Muscle layer of duodenum (tissue), 2 donors: ENCODE measurements at regions not wholly inside any gene's neighbourhood (a gene's known extent, or its start where the extent isn't known, plus 50 kb on each side); places are given as distances from the start of the nearest gene placed in this dataset.

Experiments used
- H3K27ac ChIP-seq: one replicate; pipeline ENCODE4 v1.7.0; 2013; ENCODE audit warnings: mild to moderate bottlenecking, low read length
- H3K27me3 ChIP-seq: one replicate; pipeline ENCODE4 v1.7.0; 2013; ENCODE audit warnings: low read depth, mild to moderate bottlenecking, control low read depth, low read length
- H3K36me3 ChIP-seq, 2 donors: one replicate each; pipeline ENCODE4 v1.7.0; 2013; ENCODE audit warnings: low read length in 2 of 2, control low read depth in 1 of 2, mild to moderate bottlenecking in 1 of 2; ENCODE audit not compliant: insufficient read depth in 2 of 2, control insufficient read depth in 1 of 2
- H3K4me1 ChIP-seq, 2 donors: one replicate each; pipeline ENCODE4 v1.7.0; 2013; ENCODE audit warnings: low read length in 2 of 2, mild to moderate bottlenecking in 2 of 2, control low read depth in 1 of 2, moderate library complexity in 1 of 2; ENCODE audit not compliant: insufficient read depth in 2 of 2, control insufficient read depth in 1 of 2
- H3K4me3 ChIP-seq, 2 donors: one replicate each; pipeline ENCODE4 v1.7.0; 2013; ENCODE audit warnings: low read length in 2 of 2, low read depth in 1 of 2, mild to moderate bottlenecking in 1 of 2
- H3K9me3 ChIP-seq, 2 donors: one replicate each; pipeline ENCODE4 v1.7.0; 2013; ENCODE audit warnings: low read length in 2 of 2, control low read depth in 1 of 2, mild to moderate bottlenecking in 1 of 2; ENCODE audit not compliant: control insufficient read depth in 1 of 2
- donor health status: healthy.

DNA sequence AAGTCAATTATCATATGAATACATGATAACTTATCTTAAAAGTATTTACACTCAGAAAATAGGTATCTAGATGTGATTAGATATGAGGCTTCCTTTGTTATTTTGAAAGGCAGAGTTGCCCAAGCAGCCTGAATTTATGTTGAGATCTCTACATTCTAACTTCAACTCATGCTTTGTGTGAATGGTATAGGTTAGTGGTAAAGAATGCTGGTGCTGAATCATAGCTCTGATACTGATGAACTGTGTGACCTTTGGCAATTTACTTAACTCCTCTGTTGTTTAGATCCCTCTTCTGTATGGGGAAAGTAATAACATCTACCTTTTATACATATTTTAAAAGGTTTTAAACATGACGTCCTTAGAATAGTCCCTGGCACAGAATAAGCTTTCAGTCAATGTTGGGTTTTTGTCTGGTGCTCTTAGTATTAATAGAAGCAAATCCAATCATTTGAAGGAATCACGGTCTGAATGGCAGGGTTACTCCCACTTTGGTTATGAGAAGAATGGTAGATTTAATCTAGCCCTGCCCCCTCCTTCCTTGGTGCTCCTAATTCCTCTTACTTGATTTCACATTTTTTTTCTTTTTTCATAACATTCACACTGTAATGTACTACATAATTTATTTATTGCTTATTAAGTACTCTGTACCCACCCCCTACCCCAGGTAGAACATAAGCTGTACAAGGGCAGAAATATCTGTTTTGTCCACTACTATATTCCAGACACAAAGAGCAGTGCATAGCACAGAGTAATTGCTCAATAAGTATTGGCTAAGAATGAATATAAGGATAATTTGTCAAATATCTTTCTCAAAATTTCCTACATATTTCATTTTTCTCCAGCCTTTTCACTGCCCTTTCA, 203.3 kb upstream of the KRR1 start:
- no peaks in the 10 kb centered on the region for H3K36me3 ChIP-seq
- H3K4me1 ChIP-seq, result peaks cover 0 to 8% of the 10 kb centered on the region in 2 donors
- H3K4me3 ChIP-seq, result no peak overlapping the region
- no peak overlapping the region for H3K27ac ChIP-seq
- H3K27me3 ChIP-seq, result no peaks in the 10 kb centered on the region
- no peaks in the 10 kb centered on the region for H3K9me3 ChIP-seq

GRCh38 chr12:75713434-75713833, 202.0 kb upstream of the KRR1 start:
- Histone ChIP-seq H3K4me3 (no peak overlapping the region), H3K36me3 (no peaks in the 10 kb centered on the region), H3K9me3 (no peaks in the 10 kb centered on the region), H3K27me3 (no peaks in the 10 kb centered on the region), H3K27ac (no peak overlapping the region), H3K4me1 (peaks cover 0 to 8% of the 10 kb centered on the region in 2 donors)

- H3K9me3 ChIP-seq, result no peaks in the 10 kb centered on the region
Measured at GRCh38 chr12:75712223-75712622, 200.8 kb upstream of the KRR1 start.

GRCh38 chr12:75711271-75711670, 199.9 kb upstream of the KRR1 start:
- no peak overlapping the region for H3K4me3 ChIP-seq
- H3K36me3 ChIP-seq, result no peaks in the 10 kb centered on the region
- H3K4me1 ChIP-seq, result peaks cover 0 to 16% of the 10 kb centered on the region in 2 donors
- no peaks in the 10 kb centered on the region for H3K27me3 ChIP-seq
- H3K27ac ChIP-seq, result no peak overlapping the region
- H3K9me3 ChIP-seq, result no peaks in the 10 kb centered on the region

More at GRCh38 chr12:75712223-75712622, 200.8 kb upstream of the KRR1 start:
- no peak overlapping the region for H3K4me3 ChIP-seq
- H3K4me1 ChIP-seq, result peaks cover 0 to 8% of the 10 kb centered on the region in 2 donors
- no peaks in the 10 kb centered on the region for H3K27me3 ChIP-seq
- H3K36me3 ChIP-seq, result no peaks in the 10 kb centered on the region
- no peak overlapping the region for H3K27ac ChIP-seq

DNA sequence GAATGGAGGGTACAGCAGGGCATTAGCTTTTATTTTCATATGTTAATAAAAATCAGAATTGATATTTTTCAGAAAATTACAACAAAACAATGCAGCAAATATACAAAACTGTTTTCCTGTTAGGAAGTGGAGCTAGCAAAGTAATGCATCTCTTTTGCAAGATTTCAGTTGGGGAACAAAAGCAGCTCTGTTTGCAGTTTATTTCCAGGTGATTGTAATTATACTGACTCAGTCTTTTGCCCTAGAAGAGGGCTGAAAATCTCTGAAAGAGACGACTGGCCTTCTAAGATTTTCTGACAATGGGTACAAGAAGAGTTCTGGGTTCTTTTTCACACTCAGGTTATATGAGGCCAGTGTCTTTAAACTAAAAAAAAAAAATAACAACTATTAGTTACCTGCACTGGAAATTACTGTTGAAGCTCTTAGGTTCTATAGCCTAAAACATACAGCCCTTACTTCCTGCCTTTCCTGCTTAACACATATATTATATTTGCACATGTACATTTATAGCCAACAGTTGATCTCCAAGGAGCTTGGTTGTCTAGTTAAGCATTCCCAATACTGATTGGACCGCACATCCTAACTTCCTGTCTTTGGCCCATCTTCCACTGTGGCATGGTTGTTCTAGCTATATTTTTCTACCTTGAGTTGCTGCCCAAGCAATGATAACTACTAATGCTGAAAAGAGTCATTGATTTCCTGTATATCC, 199.1 kb upstream of the KRR1 start:
- Histone ChIP-seq H3K4me1 (peaks cover 0 to 17% of the 10 kb centered on the region in 2 donors), H3K27ac (no peak overlapping the region)

GRCh38 chr12:75709503-75709902, 198.1 kb upstream of the KRR1 start:
- Histone ChIP-seq H3K4me1 (peaks cover 0 to 22% of the 10 kb centered on the region in 2 donors), H3K27ac (no peak overlapping the region), H3K4me3 (no peak overlapping the region), H3K27me3 (no peaks in the 10 kb centered on the region), H3K36me3 (no peaks in the 10 kb centered on the region), H3K9me3 (no peaks in the 10 kb centered on the region)

More for the DNA sequence above, 199.1 kb upstream of the KRR1 start:
- H3K4me3 ChIP-seq, result no peak overlapping the region
- no peaks in the 10 kb centered on the region for H3K27me3 ChIP-seq
- no peaks in the 10 kb centered on the region for H3K36me3 ChIP-seq
- no peaks in the 10 kb centered on the region for H3K9me3 ChIP-seq

DNA sequence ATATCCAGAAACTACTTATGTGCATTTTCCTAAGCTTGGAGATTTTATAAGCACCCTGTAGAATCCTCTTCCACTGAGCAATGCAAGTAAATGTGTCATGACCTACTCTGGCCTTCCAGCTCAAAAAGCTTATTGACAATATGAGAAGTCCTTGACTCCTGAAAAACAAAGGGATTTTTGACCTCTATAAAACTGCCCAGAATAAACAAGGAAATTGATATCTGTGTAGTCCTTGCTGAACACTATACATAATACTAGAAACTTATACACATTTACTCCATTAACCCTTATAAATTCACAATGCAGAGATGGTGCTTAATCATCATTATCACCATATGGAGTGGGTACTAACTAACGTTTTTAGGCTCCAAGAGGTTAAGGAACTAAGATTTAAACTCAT, 197.4 kb upstream of the KRR1 start:
- Histone ChIP-seq H3K27ac (no peak overlapping the region), H3K9me3 (no peaks in the 10 kb centered on the region), H3K36me3 (no peaks in the 10 kb centered on the region)

GRCh38 chr12:75707983-75708382, 196.6 kb upstream of the KRR1 start:
- H3K36me3 ChIP-seq, result no peaks in the 10 kb centered on the region
- H3K27me3 ChIP-seq, result no peaks in the 10 kb centered on the region
- no peaks in the 10 kb centered on the region for H3K9me3 ChIP-seq
- H3K4me1 ChIP-seq, result peaks cover 0 to 22% of the 10 kb centered on the region in 2 donors
- H3K27ac ChIP-seq, result no peak overlapping the region
- no peak overlapping the region for H3K4me3 ChIP-seq

More for the DNA sequence above, 197.4 kb upstream of the KRR1 start:
- Histone ChIP-seq H3K27me3 (no peaks in the 10 kb centered on the region), H3K4me1 (peaks cover 0 to 22% of the 10 kb centered on the region in 2 donors), H3K4me3 (no peak overlapping the region)

DNA sequence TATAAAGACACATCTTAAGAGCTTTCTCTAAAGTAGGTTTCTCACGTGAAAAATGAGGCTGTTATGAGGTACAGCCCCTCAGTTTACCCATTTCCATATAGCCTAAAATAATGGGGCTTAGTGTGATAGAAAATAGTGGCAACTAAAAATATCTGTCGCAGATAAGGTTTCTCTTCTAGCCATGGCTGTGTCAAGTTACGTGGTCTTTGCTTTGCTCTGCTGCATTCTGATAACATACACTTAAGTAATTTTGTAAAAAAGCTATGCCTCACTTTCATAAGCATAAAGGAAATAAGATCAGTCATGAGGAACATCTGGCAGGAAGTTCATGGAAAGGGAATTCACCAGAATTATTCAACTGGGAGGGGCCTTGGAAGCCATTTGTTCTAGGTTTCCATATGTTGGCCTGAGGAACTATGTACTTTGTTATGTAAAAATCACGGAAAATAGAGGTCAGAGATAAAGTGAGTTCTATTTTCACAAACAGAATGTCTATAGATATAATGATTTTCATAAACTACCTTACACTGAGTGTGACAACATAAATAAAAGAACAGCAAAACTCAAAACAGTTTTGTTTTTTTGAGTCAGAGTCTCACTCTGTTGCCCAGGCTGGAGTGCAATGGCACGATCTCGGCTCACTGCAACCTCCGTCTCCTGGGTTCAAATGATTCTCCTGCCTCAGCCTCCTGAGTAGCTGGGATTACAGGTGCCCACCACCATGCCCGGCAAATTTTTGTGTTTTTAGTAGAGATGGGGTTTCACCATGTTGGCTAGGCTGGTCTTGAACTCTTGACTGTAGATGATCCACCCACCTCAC, 195.6 kb upstream of the KRR1 start:
- Histone ChIP-seq H3K27ac (peak overlapping the region; percentile 15), H3K36me3 (no peaks in the 10 kb centered on the region), H3K4me1 (peaks cover 0 to 14% of the 10 kb centered on the region in 2 donors), H3K4me3 (no peak overlapping the region), H3K27me3 (no peaks in the 10 kb centered on the region), H3K9me3 (no peaks in the 10 kb centered on the region)

GRCh38 chr12:75705749-75706711, 194.6 kb upstream of the KRR1 start:
- H3K4me1 ChIP-seq, result peaks cover 0 to 14% of the 10 kb centered on the region in 2 donors
- H3K4me3 ChIP-seq, result peak overlapping the region in 1 of 2 donors; percentile 8
- H3K9me3 ChIP-seq, result no peaks in the 10 kb centered on the region
- no peaks in the 10 kb centered on the region for H3K27me3 ChIP-seq
- H3K27ac ChIP-seq, result peak overlapping the region; percentile 15
- no peaks in the 10 kb centered on the region for H3K36me3 ChIP-seq
